SJSA1 (cell line): ENCODE measurements at regions not wholly inside any gene's neighbourhood (a gene's known extent, or its start where the extent isn't known, plus 50 kb on each side); places are given as distances from the start of the nearest gene placed in this dataset.
"Not testable (repeated sequence)": the region's sequence is repeated elsewhere in the genome, so short reads cannot be mapped to it uniquely, and the experiment has no call there.

Source experiments
- DNase-seq, 2 experiments: peaks; one replicate each; pipeline ENCODE4 v3.0.0-alpha.2; 2015 to 2020; ENCODE audit warnings: low spot score in 2 of 2, low read depth in 1 of 2
- H3K27ac ChIP-seq: fragments of 250-450 bp; sonication (Bioruptor Pico); 2 replicates; pipeline ENCODE4 v1.5.1; 2020; ENCODE audit warnings: mild to moderate bottlenecking, moderate library complexity
- H3K27me3 ChIP-seq: fragments of 250-450 bp; sonication (Bioruptor Pico); replicated peaks from 2 replicates; pipeline ENCODE4 v1.5.1; 2020; ENCODE audit warnings: mild to moderate bottlenecking, moderate library complexity
- H3K36me3 ChIP-seq: fragments of 250-450 bp; sonication (Bioruptor Pico); 2 replicates; pipeline ENCODE4 v1.5.1; 2020; ENCODE audit warnings: mild to moderate bottlenecking
- H3K4me1 ChIP-seq: fragments of 250-450 bp; sonication (Bioruptor Pico); replicated peaks from 2 replicates; pipeline ENCODE4 v1.6.1; 2021; ENCODE audit warnings: mild to moderate bottlenecking
- H3K4me3 ChIP-seq: fragments of 250-450 bp; sonication (Bioruptor Pico); 2 replicates; pipeline ENCODE4 v1.5.1; 2020; ENCODE audit warnings: mild to moderate bottlenecking
- H3K9me3 ChIP-seq: fragments of 250-450 bp; sonication (Bioruptor Pico); replicated peaks from 2 replicates; pipeline ENCODE4 v1.5.1; 2020; ENCODE audit warnings: mild to moderate bottlenecking

- Histone ChIP-seq H3K4me3 (no peak overlapping the region), H3K9me3 (no peaks in the 10 kb centered on the region), H3K27me3 (0 out of 2 replicates have a peak, but pooled peaks cover 6% of the 10 kb centered on the region), H3K4me1 (peaks cover 14% of the 10 kb centered on the region), H3K27ac (no peak overlapping the region), H3K36me3 (no peaks in the 10 kb centered on the region)
- DNase-seq, result peak in 1 of 2 experiments; percentile 38
Observed at GRCh38 chr10:122780391-122780790, 65.3 kb downstream of the CUZD1 start.

DNA sequence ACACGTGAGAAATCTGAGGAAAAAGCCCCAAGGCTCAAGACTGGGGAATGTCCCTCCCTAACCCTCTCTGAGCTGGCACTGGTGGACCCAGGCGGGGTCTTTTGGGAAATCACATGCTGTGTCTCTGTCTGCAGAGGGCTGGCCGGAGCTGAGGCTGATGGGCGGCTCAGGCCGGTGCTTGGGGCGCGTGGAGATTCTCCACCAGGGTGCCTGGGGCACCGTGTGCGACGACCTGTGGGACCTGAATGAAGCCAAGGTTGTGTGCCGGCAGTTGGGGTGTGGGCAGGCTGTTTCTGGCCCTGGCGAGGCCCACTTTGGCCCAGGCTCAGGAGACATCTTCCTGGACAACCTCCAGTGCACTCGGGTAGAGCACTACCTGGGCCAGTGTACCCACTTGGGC is 65.7 kb downstream of the CUZD1 start:
- Histone ChIP-seq H3K27ac (no peak overlapping the region), H3K9me3 (no peaks in the 10 kb centered on the region), H3K4me1 (peaks cover 14% of the 10 kb centered on the region), H3K4me3 (no peak overlapping the region), H3K27me3 (peaks cover 9% of the 10 kb centered on the region; the same call in 1 of the 2 replicates), H3K36me3 (no peaks in the 10 kb centered on the region)
- DNase-seq, result no peak

- Histone ChIP-seq H3K27me3 (peaks cover 9% of the 10 kb centered on the region; the same call in 1 of the 2 replicates), H3K9me3 (no peaks in the 10 kb centered on the region), H3K4me1 (peaks cover 14% of the 10 kb centered on the region), H3K4me3 (no peak overlapping the region), H3K36me3 (no peaks in the 10 kb centered on the region), H3K27ac (no peak overlapping the region)
- no peak for DNase-seq
Observed at GRCh38 chr10:122777515-122778059, 68.1 kb downstream of the CUZD1 start.

DNA sequence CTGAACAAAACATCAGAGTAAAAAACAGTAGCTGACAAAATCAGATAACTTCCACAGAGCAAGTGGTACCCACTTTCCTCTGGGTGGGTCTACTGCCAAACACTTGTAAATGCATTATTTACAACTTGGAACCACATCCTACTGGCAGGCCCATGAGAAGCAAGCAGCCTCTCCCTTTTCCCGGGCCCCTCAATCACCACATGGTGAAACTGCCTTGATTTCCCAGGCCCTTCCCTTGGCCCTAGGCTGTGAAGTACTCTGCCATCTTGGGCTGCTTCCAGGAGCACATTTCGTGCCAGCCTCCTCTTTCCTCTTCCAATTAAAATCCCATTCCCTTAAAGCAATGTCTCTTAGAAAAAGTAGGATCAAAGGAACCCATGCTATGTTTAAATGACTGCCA is 71.4 kb downstream of the CUZD1 start:
- H3K27me3 ChIP-seq, result peaks cover 9% of the 10 kb centered on the region; the same call in 1 of the 2 replicates
- no peak for DNase-seq
- H3K36me3 ChIP-seq, result no peaks in the 10 kb centered on the region
- no peak overlapping the region for H3K27ac ChIP-seq
- no peaks in the 10 kb centered on the region for H3K4me1 ChIP-seq
- H3K9me3 ChIP-seq, result no peaks in the 10 kb centered on the region
- H3K4me3 ChIP-seq, result no peak overlapping the region

- H3K27ac ChIP-seq, H3K9me3 ChIP-seq, H3K4me3 ChIP-seq, H3K27me3 ChIP-seq, DNase-seq, H3K36me3 ChIP-seq, H3K4me1 ChIP-seq: not testable (repeated sequence)
Observed at GRCh38 chr10:122771404-122771803, 71.8 kb upstream of the C10orf120 start.

GRCh38 chr10:122768389-122768745 is 68.7 kb upstream of the C10orf120 start:
- H3K4me3 ChIP-seq, result no peak overlapping the region
- no peaks in the 10 kb centered on the region for H3K9me3 ChIP-seq
- DNase-seq, result no peak
- H3K36me3 ChIP-seq, result no peaks in the 10 kb centered on the region
- no peaks in the 10 kb centered on the region for H3K4me1 ChIP-seq
- H3K27ac ChIP-seq, result no peak overlapping the region
- no peaks in the 10 kb centered on the region for H3K27me3 ChIP-seq

DNA sequence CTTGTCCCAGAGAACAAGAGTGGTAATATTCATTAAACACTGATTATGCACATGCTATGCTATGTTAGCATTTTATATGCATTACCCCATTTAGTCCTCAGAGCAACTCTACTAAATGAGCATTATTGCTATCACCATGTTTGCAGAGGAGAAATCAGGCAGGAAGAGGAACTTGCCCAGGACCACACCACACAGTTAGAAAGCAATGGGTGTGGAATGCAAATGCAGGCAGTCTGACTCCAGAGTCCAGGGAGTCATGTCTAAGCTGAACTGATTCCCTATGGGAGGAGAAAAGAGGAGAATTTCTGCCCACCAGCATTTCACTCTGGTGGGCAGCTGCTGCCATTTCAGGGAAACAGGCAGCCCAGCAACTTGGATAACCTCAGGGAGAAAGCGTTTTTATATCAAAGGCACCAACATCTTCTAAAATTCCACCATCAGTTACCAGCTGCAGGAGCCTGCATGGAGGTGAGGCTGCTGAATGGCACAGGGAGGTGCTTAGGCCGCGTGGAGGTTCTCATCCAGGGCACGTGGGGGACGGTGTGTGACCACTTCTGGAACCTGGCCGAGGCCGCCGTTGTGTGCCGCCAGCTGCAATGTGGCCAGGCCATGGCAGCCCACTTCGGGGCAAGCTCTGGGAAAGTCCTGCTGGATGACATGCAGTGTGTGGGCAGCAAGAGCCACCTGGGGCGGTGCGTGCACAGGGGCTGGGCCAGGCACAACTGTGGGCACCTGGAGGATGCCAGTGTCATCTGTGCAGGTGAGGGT is 68.2 kb upstream of the C10orf120 start:
- Histone ChIP-seq H3K27ac (no peak overlapping the region), H3K4me3 (no peak overlapping the region), H3K36me3 (no peaks in the 10 kb centered on the region), H3K27me3 (no peaks in the 10 kb centered on the region), H3K9me3 (no peaks in the 10 kb centered on the region), H3K4me1 (no peaks in the 10 kb centered on the region)
- DNase-seq, result no peak

DNA sequence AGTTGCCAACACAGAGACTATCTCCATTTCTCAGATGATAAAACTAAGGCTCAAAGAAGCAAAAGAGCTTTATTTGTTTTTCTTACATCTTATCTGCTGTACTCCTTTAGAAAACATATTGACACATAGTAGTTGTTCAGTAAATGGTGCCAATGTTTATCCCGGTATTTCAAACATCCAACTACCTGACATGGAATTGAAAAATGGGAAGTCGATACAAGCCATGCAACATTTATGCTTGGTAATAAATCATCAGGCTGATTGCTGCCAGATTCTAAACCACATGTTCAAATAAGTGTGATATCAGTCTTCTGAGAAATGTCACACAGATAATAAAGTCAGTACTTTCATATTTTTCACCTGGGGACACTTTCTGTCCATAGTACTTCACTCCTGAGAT is 65.8 kb upstream of the C10orf120 start:
- DNase-seq, result no peak
- H3K27me3 ChIP-seq, result no peaks in the 10 kb centered on the region
- H3K36me3 ChIP-seq, result no peaks in the 10 kb centered on the region
- no peak overlapping the region for H3K4me3 ChIP-seq
- H3K9me3 ChIP-seq, result no peaks in the 10 kb centered on the region
- H3K4me1 ChIP-seq, result no peaks in the 10 kb centered on the region
- no peak overlapping the region for H3K27ac ChIP-seq

DNA sequence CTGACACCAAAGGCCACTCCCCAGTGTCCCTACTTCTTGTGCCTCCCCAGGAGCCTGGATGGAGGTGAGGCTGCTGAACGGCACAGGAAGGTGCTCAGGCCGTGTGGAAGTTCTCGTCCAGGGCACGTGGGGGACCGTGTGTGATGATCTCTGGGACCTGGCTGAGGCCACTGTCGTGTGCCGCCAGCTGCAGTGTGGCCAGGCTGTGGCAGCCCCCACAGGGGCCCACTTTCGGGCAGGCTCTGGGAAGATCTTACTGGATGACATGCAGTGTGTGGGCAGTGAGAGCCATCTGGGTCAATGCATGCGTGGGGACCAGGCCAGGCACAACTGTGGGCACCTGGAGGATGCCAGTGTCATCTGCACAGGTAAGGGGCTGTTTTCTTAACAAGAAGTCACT is 57.0 kb upstream of the C10orf120 start:
- Histone ChIP-seq H3K4me1 (no peaks in the 10 kb centered on the region), H3K27ac (no peak overlapping the region), H3K9me3 (no peaks in the 10 kb centered on the region), H3K4me3 (no peak overlapping the region), H3K27me3 (no peaks in the 10 kb centered on the region), H3K36me3 (no peaks in the 10 kb centered on the region)
- DNase-seq, result no peak

DNA sequence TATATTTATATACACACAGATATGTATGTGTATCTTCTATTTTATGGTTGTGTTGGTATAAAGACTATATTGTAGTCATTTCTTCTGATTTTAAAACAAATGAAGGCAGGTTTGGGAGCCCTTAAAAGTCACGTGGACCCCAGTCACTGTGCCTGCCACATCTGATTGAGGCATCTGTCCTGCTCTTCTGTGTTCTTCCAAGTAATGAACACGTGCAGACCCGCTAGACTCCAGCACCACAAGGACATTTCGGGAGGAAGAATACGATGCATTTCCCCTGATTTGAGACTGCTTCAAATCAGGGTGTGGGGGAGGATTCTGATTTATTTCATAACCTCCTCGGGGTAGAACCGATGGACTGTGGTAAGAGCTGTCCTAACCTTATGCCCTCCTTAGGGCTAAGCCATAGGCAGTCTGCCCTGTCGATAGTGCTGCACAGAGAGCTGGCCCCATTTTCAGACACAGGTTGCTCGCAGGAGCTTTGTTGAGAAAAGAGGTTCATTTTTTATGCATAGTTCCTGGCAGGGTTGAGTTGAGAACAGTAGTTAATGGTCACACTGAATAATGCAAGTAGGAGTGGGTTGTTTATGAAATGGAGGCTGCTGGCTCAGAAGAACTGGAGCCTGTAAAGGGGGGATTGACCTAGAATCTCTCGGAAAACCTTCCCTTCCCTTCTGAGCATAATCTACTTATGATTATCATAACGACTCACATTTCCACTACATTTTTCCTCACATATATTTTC is 55.0 kb upstream of the C10orf120 start:
- no peaks in the 10 kb centered on the region for H3K27me3 ChIP-seq
- H3K4me1 ChIP-seq, result no peaks in the 10 kb centered on the region
- no peaks in the 10 kb centered on the region for H3K36me3 ChIP-seq
- H3K27ac ChIP-seq, result no peak overlapping the region
- H3K9me3 ChIP-seq, result no peaks in the 10 kb centered on the region
- H3K4me3 ChIP-seq, result no peak overlapping the region
- DNase-seq, result no peak

DNA sequence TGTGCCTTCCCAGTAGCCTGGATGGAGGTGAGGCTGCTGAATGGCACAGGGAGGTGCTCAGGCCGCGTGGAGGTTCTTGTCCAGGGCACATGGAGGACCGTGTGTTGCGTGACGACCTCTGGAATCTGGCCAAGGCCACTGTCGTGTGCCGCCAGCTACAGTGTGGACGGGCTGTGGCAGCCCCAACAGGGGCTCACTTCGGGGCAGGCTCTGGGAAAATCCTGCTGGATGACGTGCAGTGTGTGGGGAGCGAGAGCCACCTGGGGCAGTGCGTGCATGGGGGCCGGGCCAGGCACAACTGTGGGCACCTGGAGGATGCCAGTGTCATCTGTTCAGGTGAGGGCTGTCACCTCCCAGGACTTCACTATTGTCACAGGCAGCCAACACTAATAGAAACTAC is 50.2 kb upstream of the C10orf120 start:
- H3K27me3 ChIP-seq, result peaks cover 8% of the 10 kb centered on the region; the same call in 1 of the 2 replicates
- no peak overlapping the region for H3K4me3 ChIP-seq
- no peaks in the 10 kb centered on the region for H3K36me3 ChIP-seq
- no peaks in the 10 kb centered on the region for H3K4me1 ChIP-seq
- no peak for DNase-seq
- no peak overlapping the region for H3K27ac ChIP-seq
- no peaks in the 10 kb centered on the region for H3K9me3 ChIP-seq
